Hepatic stellate cell (primary cell): ENCODE measurements at regions not wholly inside any gene's neighbourhood (a gene's known extent, or its start where the extent isn't known, plus 50 kb on each side); places are given as distances from the start of the nearest gene placed in this dataset.
A peak's percentile ranks its signal among the peaks of the same experiment; 100 is the strongest.
"Not testable (repeated sequence)": the region's sequence is repeated elsewhere in the genome, so short reads cannot be mapped to it uniquely, and the experiment has no call there.

ENCODE experiments used
- DNase-seq: peaks from one replicate; pipeline ENCODE4 v3.0.0; 2011; ENCODE audit warnings: low spot score

GRCh38 chr3:63097396-63097795 is 180.7 kb upstream of the SYNPR start:
- no peak for DNase-seq

DNA sequence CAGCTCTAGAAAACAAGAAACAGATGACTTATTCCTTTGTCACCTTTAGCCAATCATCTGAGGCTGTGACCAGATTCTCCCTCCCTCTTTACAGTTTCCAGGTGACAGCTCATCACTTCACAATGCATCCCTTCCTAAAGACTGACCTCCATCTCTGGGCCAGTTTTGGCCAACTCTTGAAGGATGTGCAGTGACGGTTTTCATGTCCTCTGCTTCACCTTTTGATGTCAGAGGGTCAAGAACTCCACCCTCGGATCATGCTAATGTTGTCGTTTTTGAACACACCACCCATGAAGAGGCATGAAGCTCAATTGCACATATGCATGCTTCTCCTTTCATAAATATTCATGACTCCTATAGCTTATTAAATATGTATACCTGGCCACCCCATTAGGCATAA is 161.2 kb upstream of the SYNPR start:
- no peak for DNase-seq

GRCh38 chr3:63124090-63124489 is 154.0 kb upstream of the SYNPR start:
- no peak for DNase-seq

DNA sequence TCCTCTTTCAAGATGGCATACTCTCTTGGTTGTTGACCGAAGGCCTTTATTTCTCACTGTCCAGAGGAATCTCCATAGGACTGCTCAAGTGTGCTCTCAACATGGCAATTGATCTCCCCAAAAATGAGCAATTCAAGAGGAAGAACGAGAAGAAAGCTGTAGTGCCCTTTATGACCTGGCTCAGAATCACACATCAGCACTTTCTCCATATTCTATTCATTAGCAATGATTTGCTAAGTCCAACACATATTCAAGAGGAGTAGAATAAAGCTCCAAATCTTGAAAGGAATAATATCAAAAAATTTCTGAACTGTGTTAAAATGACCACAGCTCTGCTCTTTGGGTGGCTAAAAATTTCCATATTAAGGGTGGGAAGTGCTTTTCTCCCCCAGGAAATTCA is 151.6 kb upstream of the SYNPR start:
- no peak for DNase-seq

DNA sequence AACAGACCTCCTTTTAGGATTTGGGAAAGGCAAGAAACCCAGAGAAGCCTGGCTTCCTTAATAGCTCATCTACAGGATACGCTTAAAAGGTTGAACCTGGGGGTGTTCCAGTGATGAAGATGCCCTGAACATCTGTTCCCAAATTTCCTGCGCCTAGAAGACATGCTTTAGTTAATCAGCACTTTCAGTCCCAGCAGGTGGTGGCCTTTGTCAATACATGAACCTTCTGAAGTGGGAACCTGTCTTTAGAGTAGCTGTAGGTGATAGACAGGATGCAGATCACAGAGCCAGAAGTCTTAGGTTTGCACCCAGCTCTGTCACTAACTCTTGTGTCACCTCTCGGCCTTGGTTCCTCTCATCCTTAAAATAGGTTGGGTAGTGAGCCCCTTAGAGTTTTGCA is 149.7 kb upstream of the SYNPR start:
- DNase-seq = no peak

DNA sequence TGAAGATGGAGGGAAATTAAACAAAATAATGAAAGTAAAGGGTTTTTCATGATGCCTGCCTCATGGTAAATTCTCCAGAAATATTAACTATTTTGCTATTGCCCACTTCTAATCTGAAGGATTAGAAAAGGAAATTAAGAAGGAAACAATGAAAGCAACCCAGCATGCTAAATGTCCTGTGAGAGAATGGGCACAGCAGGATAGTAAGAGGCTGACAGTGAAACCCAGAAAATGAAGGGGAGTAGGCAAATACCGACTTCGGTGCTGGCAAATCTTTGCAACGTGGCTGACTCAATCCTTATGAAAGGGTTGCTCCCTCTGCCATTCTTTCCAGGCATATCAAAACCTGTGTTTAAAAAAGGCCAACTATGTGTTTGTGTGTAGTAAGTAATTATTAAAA is 147.5 kb upstream of the SYNPR start:
- no peak for DNase-seq

DNA sequence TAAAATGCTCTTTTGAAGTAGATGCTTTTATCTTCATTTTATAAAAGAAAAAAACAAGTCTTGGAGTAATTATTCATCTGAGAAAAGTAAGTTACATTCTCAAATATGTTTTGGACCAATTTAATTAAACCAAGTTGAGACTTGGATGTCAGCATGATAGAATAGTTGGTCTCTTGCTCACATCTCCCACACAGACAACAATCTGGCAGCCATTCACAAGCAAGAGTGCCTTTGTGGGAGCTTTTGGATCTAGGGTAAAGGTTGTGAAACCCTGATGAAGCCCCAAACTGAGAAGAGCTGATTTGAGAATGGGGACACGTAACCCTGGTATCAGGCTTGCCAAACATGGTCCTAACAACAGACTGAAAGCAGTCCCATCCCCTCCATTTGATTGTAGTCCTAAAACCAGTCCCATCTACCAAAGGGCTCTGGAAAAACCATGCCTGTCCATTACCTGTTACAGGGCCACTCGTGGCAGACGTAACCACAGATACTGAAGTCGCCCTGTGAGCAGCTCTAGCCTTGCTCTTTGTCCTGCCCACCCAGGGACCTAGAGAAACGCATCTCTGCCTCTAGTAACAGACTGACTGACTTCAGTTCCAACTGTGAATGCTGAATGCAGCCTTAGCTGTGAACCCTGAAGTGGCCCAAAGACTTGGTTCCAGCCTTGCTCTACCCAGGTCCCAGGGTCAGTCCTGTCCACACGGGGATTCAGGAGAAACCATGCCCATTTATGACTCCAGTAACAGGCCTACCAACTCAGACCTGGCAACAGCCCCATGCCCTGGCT is 145.5 kb upstream of the SYNPR start:
- no peak for DNase-seq

DNA sequence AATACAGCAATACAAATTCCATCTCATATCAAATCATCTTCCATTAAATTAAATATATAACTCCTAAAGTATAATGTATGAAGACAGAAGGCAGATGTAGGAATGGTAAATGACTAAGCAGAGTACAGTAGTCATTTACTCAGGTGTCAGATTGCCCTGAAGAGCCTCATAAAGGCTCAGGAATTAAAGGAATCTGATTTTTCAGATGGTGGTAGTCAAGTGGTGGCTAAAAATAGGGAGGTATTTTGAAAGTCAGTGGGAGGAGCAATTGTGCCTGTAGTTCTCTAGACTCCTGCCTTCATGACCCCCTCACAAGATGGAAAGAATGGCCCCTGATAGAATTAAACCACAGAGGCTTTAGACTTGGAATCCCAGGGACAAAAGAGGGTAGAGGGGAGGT is 142.7 kb upstream of the SYNPR start:
- no peak for DNase-seq

GRCh38 chr3:63136249-63136648 is 141.9 kb upstream of the SYNPR start:
- DNase-seq = not testable (repeated sequence)

- no peak for DNase-seq
Measured at GRCh38 chr3:63142681-63143080, 135.4 kb upstream of the SYNPR start.

- no peak for DNase-seq
Measured at GRCh38 chr3:63146154-63146553, 132.0 kb upstream of the SYNPR start.

- no peak for DNase-seq
Measured at GRCh38 chr3:63150880-63151279, 127.2 kb upstream of the SYNPR start.

DNA sequence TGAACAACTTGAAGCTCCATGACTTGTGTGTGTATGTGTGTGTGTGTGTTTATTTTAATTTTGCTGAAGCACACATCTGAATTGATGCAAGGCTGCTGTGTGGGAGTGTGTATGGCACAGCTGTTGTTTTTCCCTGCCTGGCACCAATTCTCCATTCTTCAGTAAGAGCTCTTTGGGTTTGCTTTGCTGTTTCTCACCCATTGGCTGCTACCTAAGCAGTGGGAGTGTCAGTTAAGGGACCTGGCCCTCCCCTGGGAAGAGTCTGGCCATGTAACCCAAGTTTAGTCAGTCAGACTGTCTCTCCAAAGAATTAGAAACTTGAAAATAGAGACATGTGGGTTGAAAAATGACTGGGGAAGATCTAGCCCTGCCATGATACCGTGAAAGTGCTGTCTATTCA is 126.2 kb upstream of the SYNPR start:
- DNase-seq = no peak

DNA sequence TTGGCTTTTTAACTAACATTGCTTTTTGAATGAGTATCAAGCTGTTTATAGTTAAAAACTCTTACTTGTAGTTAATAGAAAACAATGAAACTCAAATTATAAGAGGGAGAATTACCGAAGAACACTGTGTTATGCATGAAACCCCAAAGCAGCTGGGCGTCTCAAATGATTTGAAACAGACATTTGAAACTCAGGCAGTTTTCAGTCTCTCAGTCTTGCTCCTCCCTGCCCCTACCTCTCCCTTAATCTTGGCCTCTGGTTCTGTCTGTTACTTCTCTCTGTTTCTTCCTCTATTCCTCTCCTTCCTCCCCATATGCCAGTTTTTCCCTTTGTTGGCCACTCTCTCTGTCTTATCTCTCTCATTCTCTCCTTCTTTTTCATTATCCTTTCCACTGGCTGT is 118.3 kb upstream of the SYNPR start:
- no peak for DNase-seq

- DNase-seq = no peak
Measured at GRCh38 chr3:63167113-63167512, 111.0 kb upstream of the SYNPR start.

- no peak for DNase-seq
Measured at GRCh38 chr3:63168179-63168578, 109.9 kb upstream of the SYNPR start.

GRCh38 chr3:63179862-63180522 is 98.1 kb upstream of the SYNPR start:
- DNase-seq = no peak

- no peak for DNase-seq
Measured at GRCh38 chr3:63192248-63192647, 85.9 kb upstream of the SYNPR start.

DNA sequence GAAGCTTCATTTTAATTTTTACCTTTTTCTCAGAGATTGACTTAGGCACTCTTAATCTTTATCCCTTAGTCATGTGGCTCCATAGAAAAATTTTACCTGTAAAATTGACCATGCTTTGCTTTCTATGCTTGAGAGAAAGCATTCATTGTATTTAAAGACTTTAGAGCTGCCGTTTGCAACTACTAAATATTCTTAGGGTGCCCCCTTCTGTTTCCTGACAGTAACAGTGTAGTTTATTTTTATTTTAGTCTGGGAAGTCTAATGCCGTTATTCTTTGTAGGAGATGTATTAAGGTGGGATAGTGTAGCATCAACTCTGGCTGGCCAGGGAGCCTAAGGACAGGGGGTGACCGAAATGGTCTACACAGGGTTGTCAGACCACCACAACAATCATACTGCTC is 84.5 kb upstream of the SYNPR start:
- DNase-seq = peak; percentile 7

DNA sequence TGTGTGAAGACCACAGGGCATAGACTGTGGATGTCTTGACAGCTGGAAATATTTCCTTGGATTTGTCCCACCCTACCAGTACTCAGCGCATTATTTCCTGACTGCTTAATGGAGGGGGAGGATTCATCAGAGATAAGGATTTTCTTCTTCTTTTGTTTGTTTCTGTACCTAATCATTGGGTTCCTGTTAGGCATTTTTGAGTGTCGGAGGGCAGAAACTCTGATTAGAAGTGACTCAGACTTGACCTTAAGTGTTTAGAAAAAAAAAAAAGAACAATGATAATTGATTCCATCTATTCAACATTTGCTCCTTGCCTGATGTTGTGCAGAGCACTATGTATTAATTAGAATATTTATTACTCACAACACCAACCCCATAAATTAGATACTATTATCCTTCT is 78.5 kb upstream of the SYNPR start:
- no peak for DNase-seq

GRCh38 chr3:63202529-63202928 is 75.6 kb upstream of the SYNPR start:
- DNase-seq = no peak

DNA sequence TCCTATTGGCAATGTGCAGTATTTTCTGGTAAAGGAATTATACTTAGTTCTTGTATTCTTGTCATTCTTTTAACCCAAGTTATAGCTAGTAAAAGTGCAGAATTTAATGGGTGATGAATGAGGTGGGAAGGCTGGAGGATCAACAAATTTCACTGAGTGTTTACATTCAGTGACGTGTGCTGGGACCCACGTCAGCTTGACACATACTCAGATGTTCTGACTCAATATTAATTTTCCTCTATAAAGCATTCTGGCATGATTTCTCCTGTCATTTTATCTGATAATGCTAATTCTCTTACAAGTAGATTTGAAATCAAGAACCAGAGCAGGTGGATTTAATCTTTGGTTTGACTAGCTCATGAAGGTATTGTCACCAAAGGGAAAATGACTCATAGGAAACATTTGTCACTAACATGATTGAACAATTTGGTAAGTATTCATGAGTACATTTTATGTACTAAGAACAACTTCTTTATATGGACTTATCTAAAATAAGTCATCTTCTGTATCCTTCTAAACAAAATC is 71.0 kb upstream of the SYNPR start:
- DNase-seq = no peak

- no peak for DNase-seq
Measured at GRCh38 chr3:63228087-63228486, 50.0 kb upstream of the SYNPR start.
